H9 (cell line): ENCODE measurements at regions not wholly inside any gene's neighbourhood (a gene's known extent, or its start where the extent isn't known, plus 50 kb on each side); places are given as distances from the start of the nearest gene placed in this dataset.

Experiments used
- DNase-seq: peaks from one replicate; pipeline ENCODE4 v3.0.0-alpha.2; 2017
- H2AFZ ChIP-seq: one replicate; pipeline ENCODE4 v1.6.1; 2013; ENCODE audit warnings: mild to moderate bottlenecking, low read length, control low read depth, moderate library complexity
- H2AK5ac ChIP-seq: 2 replicates; pipeline ENCODE4 v1.6.1; 2013; ENCODE audit warnings: low read length, control low read depth, mixed read lengths; ENCODE audit not compliant: insufficient read length
- H2BK120ac ChIP-seq: one replicate; pipeline ENCODE4 v1.6.1; 2013; ENCODE audit warnings: low read depth, mild to moderate bottlenecking, low read length, control low read depth, inconsistent platforms; ENCODE audit not compliant: poor library complexity, severe bottlenecking
- H2BK12ac ChIP-seq: 2 replicates; pipeline ENCODE4 v1.6.1; 2013; ENCODE audit warnings: low read length, control low read depth, mixed read lengths, low read depth; ENCODE audit not compliant: insufficient read length
- H2BK15ac ChIP-seq: 2 replicates; pipeline ENCODE4 v1.6.1; 2013; ENCODE audit warnings: low read depth, low read length, control low read depth
- H2BK20ac ChIP-seq: one replicate; pipeline ENCODE4 v1.6.1; 2013; ENCODE audit warnings: low read depth, mild to moderate bottlenecking, low read length, control low read depth, inconsistent platforms; ENCODE audit not compliant: poor library complexity, severe bottlenecking
- H2BK5ac ChIP-seq: 2 replicates; pipeline ENCODE4 v1.6.1; 2013; ENCODE audit warnings: low read length, control low read depth, mixed read lengths; ENCODE audit not compliant: insufficient read length
- H3K14ac ChIP-seq: 2 replicates; pipeline ENCODE4 v1.6.1; 2013; ENCODE audit warnings: low read length, control low read depth; ENCODE audit not compliant: insufficient read depth
- H3K18ac ChIP-seq: 2 replicates; pipeline ENCODE4 v1.6.1; 2013; ENCODE audit warnings: low read depth, mild to moderate bottlenecking, mixed read lengths, low read length, control low read depth; ENCODE audit not compliant: insufficient read length
- H3K23ac ChIP-seq: 2 replicates; pipeline ENCODE4 v1.6.1; 2013; ENCODE audit warnings: low read length, control low read depth, mixed read lengths, low read depth; ENCODE audit not compliant: insufficient read length
- H3K23me2 ChIP-seq: 2 replicates; pipeline ENCODE4 v1.6.1; 2013; ENCODE audit warnings: low read depth, mild to moderate bottlenecking, mixed read lengths, low read length, control low read depth; ENCODE audit not compliant: insufficient read length, poor library complexity, severe bottlenecking
- H3K27ac ChIP-seq: 2 replicates; pipeline ENCODE4 v1.5.1; 2013; ENCODE audit warnings: low read length, control low read depth, mixed read lengths, low read depth; ENCODE audit not compliant: insufficient read length
- H3K27me3 ChIP-seq: 2 replicates; pipeline ENCODE4 v1.6.1; 2013; ENCODE audit warnings: low read length, control low read depth, inconsistent platforms; ENCODE audit not compliant: insufficient read depth
- H3K4ac ChIP-seq: 2 replicates; pipeline ENCODE4 v1.6.1; 2013; ENCODE audit warnings: low read depth, mild to moderate bottlenecking, control low read depth, inconsistent platforms, low read length, moderate library complexity
- H3K4me1 ChIP-seq: 2 replicates; pipeline ENCODE4 v1.6.1; 2013; ENCODE audit warnings: low read length, control low read depth, inconsistent platforms; ENCODE audit not compliant: insufficient read depth
- H3K4me2 ChIP-seq: 2 replicates; pipeline ENCODE4 v1.6.1; 2013; ENCODE audit warnings: low read length, control low read depth, mixed read lengths; ENCODE audit not compliant: insufficient read length, insufficient read depth
- H3K56ac ChIP-seq: 2 replicates; pipeline ENCODE4 v1.6.1; 2013; ENCODE audit warnings: low read depth, mild to moderate bottlenecking, mixed read lengths, low read length, control low read depth; ENCODE audit not compliant: insufficient read length
- H3K79me1 ChIP-seq: 2 replicates; pipeline ENCODE4 v1.6.1; 2013; ENCODE audit warnings: low read depth, mild to moderate bottlenecking, moderate library complexity, low read length, control low read depth, inconsistent platforms; ENCODE audit not compliant: insufficient read depth, poor library complexity, severe bottlenecking
- H3K79me2 ChIP-seq: 2 replicates; pipeline ENCODE4 v1.6.1; 2013; ENCODE audit warnings: low read length, control low read depth, inconsistent platforms; ENCODE audit not compliant: insufficient read depth
- H3K9ac ChIP-seq: 2 replicates; pipeline ENCODE4 v1.6.1; 2013; ENCODE audit warnings: low read length, control low read depth, mixed read lengths; ENCODE audit not compliant: insufficient read length; ENCODE audit errors: extremely low read depth
- H3K9me3 ChIP-seq: one replicate; pipeline ENCODE4 v1.6.1; 2013; ENCODE audit warnings: low read depth, low read length, inconsistent platforms; ENCODE audit not compliant: control insufficient read depth
- H3T11ph ChIP-seq: one replicate; pipeline ENCODE4 v1.6.1; 2013; ENCODE audit warnings: mild to moderate bottlenecking, low read length, control low read depth, inconsistent platforms
- H4K20me1 ChIP-seq: one replicate; pipeline ENCODE4 v1.6.1; 2013; ENCODE audit not compliant: control insufficient read depth, insufficient read length, insufficient read depth
- H4K5ac ChIP-seq: 2 replicates; pipeline ENCODE4 v1.6.1; 2013; ENCODE audit warnings: low read depth, mild to moderate bottlenecking, mixed read lengths, low read length, control low read depth; ENCODE audit not compliant: insufficient read length
- H4K8ac ChIP-seq: replicated peaks from 2 replicates; pipeline ENCODE4 v1.6.1; 2013; ENCODE audit warnings: low read length, control low read depth, mixed read lengths, low read depth; ENCODE audit not compliant: insufficient read length
- H4K91ac ChIP-seq: 2 replicates; pipeline ENCODE4 v1.6.1; 2013; ENCODE audit warnings: low read depth, mild to moderate bottlenecking, moderate library complexity, mixed read lengths, low read length, control low read depth; ENCODE audit not compliant: insufficient read length
- H3K27ac Mint-ChIP-seq, 3 experiments: 2 replicates in 2 of 3; 3 replicates in 1 of 3; pipeline ENCODE4 v1.8.0; 2020 to 2021; ENCODE audit warnings: mixed read lengths in 3 of 3, mild to moderate bottlenecking in 1 of 3, moderate library complexity in 1 of 3
- H3K27me3 Mint-ChIP-seq: 2 replicates; pipeline ENCODE4 v1.8.0; 2021; ENCODE audit warnings: low read depth, mild to moderate bottlenecking, moderate library complexity, mixed read lengths
- H3K36me3 Mint-ChIP-seq, 3 experiments: 2 replicates in 2 of 3; 3 replicates in 1 of 3; pipeline ENCODE4 v1.8.0; 2020 to 2021; ENCODE audit warnings: low read depth in 3 of 3, mixed read lengths in 3 of 3; ENCODE audit not compliant: insufficient read depth in 1 of 3
- H3K4me1 Mint-ChIP-seq, 2 experiments: 2 replicates each; pipeline ENCODE4 v1.8.0; 2020; ENCODE audit warnings: mixed read lengths in 2 of 2
- H3K4me3 Mint-ChIP-seq, 2 experiments: 2 replicates in 1 of 2; 3 replicates in 1 of 2; pipeline ENCODE4 v1.8.0; 2020 to 2021; ENCODE audit warnings: mild to moderate bottlenecking in 2 of 2, mixed read lengths in 2 of 2, moderate library complexity in 1 of 2
- H3K9me3 Mint-ChIP-seq, 2 experiments: 2 replicates in 1 of 2; 3 replicates in 1 of 2; pipeline ENCODE4 v1.8.0; 2020; ENCODE audit warnings: mild to moderate bottlenecking in 2 of 2, mixed read lengths in 2 of 2, moderate library complexity in 1 of 2
- WGBS: extraction: QIAGEN DNeasy Blood & Tissue Kit; methylation state at CpG from one replicate; pipeline ENCODE4 v1.1.7; 2013; ENCODE audit warnings: missing lambda C conversion rate, low lambda C conversion rate, mixed read lengths; ENCODE audit not compliant: insufficient read length; ENCODE audit errors: extremely low coverage; 5-methylcytosine and 5-hydroxymethylcytosine counted together
- TF ChIP-seq, protein P1 (sequence below): fragments of 200-600 bp; sonication (generic); conservative IDR thresholded peaks from 3 replicates; pipeline ENCODE4 v1.8.0; 2021; ENCODE audit warnings: antibody characterized with exemption, mild to moderate bottlenecking

DNA sequence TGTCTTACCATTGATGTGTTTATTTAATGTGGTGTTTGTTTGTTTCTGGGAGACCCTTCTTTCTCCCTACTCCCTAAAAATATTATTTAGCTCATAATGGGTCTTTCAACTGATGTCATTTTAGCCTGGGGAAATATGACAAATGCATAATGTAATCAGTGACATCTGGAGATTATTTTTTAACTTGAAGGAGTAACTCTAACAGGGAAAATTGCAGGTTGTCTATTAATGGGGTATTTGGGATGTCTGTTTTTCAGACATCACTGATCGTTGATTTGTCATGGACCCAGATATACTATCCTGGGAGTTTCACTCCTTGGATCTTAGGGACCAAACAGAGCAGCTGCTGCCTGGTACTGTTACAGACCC lies 230.4 kb downstream of the LOXHD1 start:
- DNase-seq: no peak
- Histone ChIP-seq H2BK5ac (no peak overlapping the region), H3K4ac (no peak overlapping the region), H2AFZ (no peak overlapping the region), H2BK12ac (no peak overlapping the region), H3K27ac (no peak overlapping the region), H3K4me1 (peaks cover 2% of the 10 kb centered on the region; the same call in 1 of the 2 replicates), H3K18ac (no peak overlapping the region), H4K91ac (no peak overlapping the region), H3T11ph (no peak overlapping the region), H3K14ac (no peak overlapping the region), H3K23ac (no peak overlapping the region), H3K56ac (no peak overlapping the region), H2BK15ac (no peak overlapping the region), H4K8ac (no peak overlapping the region), H3K23me2 (no peaks in the 10 kb centered on the region), H3K27me3 (no peaks in the 10 kb centered on the region), H3K9me3 (no peaks in the 10 kb centered on the region), H4K20me1 (no peaks in the 10 kb centered on the region), H3K4me2 (no peak overlapping the region), H3K79me2 (no peaks in the 10 kb centered on the region), H3K79me1 (no peaks in the 10 kb centered on the region), H3K9ac (no peak overlapping the region), H2AK5ac (no peak overlapping the region), H2BK120ac (no peak overlapping the region), H4K5ac (no peak overlapping the region), H2BK20ac (no peak overlapping the region)
- H3K27me3 Mint-ChIP-seq: peaks cover 11% of the 10 kb centered on the region
- no peak overlapping the region; a peak in 1 of 7 replicates for H3K27ac Mint-ChIP-seq
- peaks cover 37 to 52% of the 10 kb centered on the region in 2 experiments for H3K4me1 Mint-ChIP-seq
- H3K4me3 Mint-ChIP-seq: no peak overlapping the region; a peak in 1 of 5 replicates
- TF ChIP-seq, protein P1, sequence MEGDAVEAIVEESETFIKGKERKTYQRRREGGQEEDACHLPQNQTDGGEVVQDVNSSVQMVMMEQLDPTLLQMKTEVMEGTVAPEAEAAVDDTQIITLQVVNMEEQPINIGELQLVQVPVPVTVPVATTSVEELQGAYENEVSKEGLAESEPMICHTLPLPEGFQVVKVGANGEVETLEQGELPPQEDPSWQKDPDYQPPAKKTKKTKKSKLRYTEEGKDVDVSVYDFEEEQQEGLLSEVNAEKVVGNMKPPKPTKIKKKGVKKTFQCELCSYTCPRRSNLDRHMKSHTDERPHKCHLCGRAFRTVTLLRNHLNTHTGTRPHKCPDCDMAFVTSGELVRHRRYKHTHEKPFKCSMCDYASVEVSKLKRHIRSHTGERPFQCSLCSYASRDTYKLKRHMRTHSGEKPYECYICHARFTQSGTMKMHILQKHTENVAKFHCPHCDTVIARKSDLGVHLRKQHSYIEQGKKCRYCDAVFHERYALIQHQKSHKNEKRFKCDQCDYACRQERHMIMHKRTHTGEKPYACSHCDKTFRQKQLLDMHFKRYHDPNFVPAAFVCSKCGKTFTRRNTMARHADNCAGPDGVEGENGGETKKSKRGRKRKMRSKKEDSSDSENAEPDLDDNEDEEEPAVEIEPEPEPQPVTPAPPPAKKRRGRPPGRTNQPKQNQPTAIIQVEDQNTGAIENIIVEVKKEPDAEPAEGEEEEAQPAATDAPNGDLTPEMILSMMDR: no peak
- WGBS: no CpG with 5 or more reads among the region's 1 CpG
- no peaks in the 10 kb centered on the region; a peak in 2 of 7 replicates for H3K36me3 Mint-ChIP-seq
- no peaks in the 10 kb centered on the region; a peak in 1 of 5 replicates for H3K9me3 Mint-ChIP-seq
